GM19455 (cell line): ENCODE measurements at regions not wholly inside any gene's neighbourhood (a gene's known extent, or its start where the extent isn't known, plus 50 kb on each side); places are given as distances from the start of the nearest gene placed in this dataset.
"Not testable (repeated sequence)": the region's sequence is repeated elsewhere in the genome, so short reads cannot be mapped to it uniquely, and the experiment has no call there.

Experiments
- ATAC-seq: cut with Tn5 transposase; IDR thresholded peaks from one replicate; pipeline ENCODE4 v1.9.1; 2021; ENCODE audit not compliant: unreplicated experiment

- not testable (repeated sequence) for ATAC-seq
Measured at GRCh38 chrY:23695664-23696328, 352.0 kb downstream of the CDY1B start.

GRCh38 chrY:23681960-23682359, 365.9 kb downstream of the CDY1B start:
- ATAC-seq = not testable (repeated sequence)

GRCh38 chrY:23669858-23670257, 378.0 kb downstream of the CDY1B start:
- not testable (repeated sequence) for ATAC-seq

- not testable (repeated sequence) for ATAC-seq
Measured at GRCh38 chrY:23622313-23622712, 403.0 kb downstream of the DAZ2 start.

GRCh38 chrY:23610449-23610848, 391.1 kb downstream of the DAZ2 start:
- not testable (repeated sequence) for ATAC-seq

GRCh38 chrY:23596509-23596908, 377.2 kb downstream of the DAZ2 start:
- ATAC-seq = peak; percentile 59

GRCh38 chrY:23590243-23590642, 370.9 kb downstream of the DAZ2 start:
- not testable (repeated sequence) for ATAC-seq

GRCh38 chrY:23588409-23588808, 369.1 kb downstream of the DAZ2 start:
- ATAC-seq = not testable (repeated sequence)
